T-helper 1 cell treated with Interleukin-12 subunit alpha and Interleukin-12 subunit beta and Interleukin-4 antibody, amounts not matched to agents 30 ng/mL and 1 ng/mL, for 36 hours (primary cell): ENCODE measurements at regions not wholly inside any gene's neighbourhood (a gene's known extent, or its start where the extent isn't known, plus 50 kb on each side); places are given as distances from the start of the nearest gene placed in this dataset.

ENCODE experiments used
- intact Hi-C: fragments of 100-400 bp; cut with micrococcal nuclease; formaldehyde crosslinking; loops from one replicate; pipeline ENCODE4 v1.15.1; 2024

- intact Hi-C loops, result loop anchor here (5.0 kb wide), 1 partner anchor 568 kb away; no protein-coding TSS in a partner anchor
Observed at GRCh38 chr7:33754933-33755928, 150.1 kb upstream of the BMPER start.

DNA sequence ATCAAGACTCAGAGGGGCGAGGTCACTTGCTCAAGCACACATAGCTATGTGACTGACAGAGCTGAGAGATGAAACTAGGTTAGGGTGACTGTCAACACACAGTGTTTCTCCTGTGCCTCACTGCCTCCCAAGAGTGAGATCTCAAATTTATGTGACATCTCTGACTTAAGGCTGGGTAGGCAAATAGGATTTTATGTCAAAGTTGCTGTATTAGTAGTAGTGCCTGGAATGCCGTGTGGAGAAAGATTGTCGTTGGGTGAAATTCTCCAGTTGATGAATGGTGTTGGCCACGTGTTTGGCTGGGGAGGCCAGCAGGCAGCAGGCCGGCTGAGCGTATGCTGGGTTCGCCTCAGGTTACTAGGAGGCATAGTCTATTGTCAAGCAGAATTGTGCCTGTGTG, 148.3 kb upstream of the BMPER start:
- intact Hi-C loops, result loop anchor here (1.0 to 5.0 kb wide), 4 partner anchors 138 to 570 kb away; no protein-coding TSS in a partner anchor

- intact Hi-C loops, result loop anchor here (1.0 to 5.0 kb wide), 4 partner anchors 138 to 570 kb away; no protein-coding TSS in a partner anchor
Observed at GRCh38 chr7:33757563-33758165, 147.7 kb upstream of the BMPER start.

GRCh38 chr7:33760146-33760545, 145.2 kb upstream of the BMPER start:
- intact Hi-C loops, result no loop called here

- intact Hi-C loops, result no loop called here
Observed at GRCh38 chr7:33760834-33761233, 144.5 kb upstream of the BMPER start.

GRCh38 chr7:33761449-33762080, 143.8 kb upstream of the BMPER start:
- intact Hi-C loops, result no loop called here

DNA sequence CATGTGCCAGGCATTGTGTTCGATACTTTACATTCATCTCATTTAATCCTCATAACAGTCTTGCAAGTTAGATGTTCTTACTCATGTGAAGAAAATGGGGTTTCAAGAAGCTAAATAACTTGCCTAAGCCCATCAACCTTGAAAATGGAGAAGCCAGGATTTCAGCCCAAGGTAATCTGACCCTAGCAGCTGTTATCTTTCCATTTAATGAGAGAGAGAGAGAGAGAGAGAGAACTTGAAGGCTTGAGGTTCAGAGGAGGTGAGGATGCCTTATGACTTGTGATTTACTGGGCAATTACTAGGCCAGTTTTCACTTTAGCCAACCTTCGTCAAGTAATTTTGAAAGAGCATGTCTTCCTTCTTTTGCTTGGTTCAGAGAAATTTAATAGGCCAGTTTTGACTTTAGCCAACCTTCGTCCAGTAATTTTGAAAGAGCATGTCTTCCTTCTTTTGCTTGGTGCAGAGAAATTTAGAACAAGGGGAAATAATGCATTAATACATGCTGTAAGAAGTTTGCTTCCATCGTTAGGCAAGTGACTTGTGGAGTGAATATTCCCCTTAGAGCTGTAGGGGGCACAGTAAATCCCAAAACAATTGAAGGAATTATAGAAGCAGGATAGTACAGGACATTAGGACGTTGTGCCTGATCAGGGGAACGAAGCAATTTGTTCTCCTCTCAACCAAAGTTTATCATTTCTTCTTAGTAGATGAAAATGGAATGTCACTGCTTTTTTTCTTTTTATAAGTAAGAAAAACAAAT, 143.0 kb upstream of the BMPER start:
- intact Hi-C loops, result no loop called here

- intact Hi-C loops, result no loop called here
Observed at GRCh38 chr7:33762911-33763306, 142.4 kb upstream of the BMPER start.

DNA sequence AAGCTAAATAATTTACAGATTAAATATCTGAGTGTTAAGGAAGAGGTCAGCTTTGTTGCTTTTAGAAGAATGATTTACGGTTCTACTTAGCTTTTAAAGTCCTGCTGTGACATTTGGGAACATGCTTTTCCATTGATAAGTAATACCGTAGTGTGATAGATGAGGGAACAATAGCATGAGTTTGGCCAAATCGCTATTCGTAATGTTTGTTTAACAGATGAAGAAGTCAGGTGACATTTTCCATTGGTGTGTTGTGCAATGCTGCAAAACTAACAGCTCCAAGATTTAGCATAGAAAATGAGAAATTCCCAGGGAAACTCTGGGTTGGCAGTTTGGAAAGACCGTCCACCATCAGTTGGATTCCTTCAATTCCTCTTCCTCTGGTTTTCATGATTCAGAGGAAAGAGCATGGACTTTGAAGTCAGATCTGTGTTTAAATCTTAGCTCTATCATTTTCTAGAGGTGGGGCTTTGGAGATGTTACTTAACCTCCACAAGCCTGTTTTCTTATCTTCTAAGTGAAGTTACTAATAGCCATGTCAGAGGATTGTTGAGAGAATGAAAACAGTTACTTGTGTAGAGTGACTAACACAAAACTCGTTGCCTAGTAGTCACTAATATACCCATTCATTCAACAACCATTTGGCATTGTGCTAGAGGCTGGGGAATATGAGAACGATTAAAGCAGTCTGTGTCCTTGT, 140.4 kb upstream of the BMPER start:
- intact Hi-C loops, result no loop called here

- intact Hi-C loops, result no loop called here
Observed at GRCh38 chr7:33766405-33766804, 138.9 kb upstream of the BMPER start.

DNA sequence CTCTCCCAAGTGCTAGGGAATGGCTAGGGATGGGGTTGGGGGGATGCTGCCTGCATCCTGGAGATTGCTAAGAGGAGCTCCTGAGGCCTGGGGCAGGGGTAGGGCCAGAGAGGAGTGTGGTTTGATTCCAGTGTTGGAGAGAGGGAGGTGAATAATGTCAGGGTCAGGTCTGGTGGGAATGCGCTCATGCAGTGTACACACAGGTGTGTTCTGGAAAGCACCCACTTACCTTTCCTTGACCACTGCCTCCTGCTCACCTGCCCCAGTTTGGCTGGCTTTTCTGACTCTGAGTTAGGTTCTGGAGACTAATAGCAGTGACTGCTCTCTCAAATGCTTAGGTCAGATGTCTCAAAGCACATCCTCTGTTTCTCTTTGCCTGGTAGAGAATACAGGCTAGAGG, 135.4 kb upstream of the BMPER start:
- intact Hi-C loops, result no loop called here

DNA sequence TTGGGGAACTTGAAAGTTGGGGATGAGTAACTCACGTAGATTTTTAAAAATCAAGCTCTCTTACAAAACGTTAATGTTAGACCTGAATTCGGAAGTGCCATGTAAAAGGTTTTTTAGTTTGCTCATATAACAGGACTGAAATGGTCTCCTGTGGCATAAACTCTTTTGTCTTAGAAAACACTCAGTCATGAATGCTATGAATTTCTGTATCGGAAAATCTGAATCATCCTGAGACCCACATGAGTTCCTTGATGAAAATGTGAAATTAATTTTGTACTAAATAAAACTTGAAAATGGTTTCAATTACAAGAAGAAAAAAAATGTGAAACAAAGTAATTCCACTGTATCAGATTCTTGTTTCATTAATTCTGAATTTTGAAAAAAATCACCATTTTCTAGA, 134.8 kb upstream of the BMPER start:
- intact Hi-C loops, result no loop called here

- intact Hi-C loops, result no loop called here
Observed at GRCh38 chr7:33771422-33771821, 133.9 kb upstream of the BMPER start.

DNA sequence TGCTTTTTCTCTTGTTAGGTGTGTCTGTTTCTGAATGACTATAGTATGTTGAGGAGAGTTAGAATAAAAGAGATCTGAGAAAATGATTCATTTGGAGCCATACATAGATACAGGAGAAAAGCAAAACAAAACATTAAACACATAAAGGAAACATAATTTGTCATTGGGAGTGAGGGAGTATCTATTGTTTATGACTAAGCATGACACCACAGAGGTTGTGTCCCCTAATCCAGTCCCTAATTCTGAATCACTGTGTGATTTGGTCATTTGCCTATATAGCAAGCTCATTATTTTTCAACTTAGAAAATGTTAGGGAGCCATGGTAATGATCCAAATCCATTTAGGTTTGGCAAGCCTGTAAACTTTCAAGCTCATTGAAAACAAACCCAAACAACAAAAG, 132.3 kb upstream of the BMPER start:
- intact Hi-C loops, result no loop called here

DNA sequence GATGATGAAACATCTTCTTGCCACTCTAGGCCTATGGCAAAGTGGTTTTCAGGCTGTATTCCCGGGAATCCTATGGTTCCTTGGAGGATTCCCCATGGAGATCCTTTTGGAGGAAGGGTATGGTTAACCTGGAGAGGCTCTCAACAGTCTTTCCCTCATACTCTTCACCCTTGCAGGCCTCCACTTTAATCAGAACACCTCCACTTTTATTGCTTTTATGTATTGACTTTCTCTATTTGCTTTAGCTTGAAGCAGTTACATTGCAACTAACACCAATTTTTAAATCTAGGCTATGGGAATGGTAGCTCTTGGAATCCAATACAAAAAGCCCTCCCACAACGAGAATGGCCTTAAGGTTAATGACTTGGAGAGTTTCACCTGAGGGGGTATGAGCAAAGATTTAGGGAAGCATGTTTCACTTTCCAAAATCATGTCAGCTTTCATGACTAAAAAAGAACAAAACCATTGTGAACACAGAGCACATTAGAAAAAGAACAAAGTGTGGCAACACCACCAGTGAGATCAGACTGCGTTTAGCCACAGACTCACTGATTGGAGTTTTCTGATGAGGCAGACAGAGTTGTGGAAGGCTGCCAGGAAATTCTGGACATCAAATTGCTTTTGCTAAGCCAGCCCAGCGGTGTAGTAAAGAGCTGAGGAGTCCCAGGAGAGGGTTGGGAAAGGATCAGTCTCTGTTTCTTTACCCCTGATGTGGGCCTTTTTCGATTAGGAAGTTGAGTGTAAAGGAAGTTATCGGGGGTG, 130.4 kb upstream of the BMPER start:
- intact Hi-C loops, result no loop called here

DNA sequence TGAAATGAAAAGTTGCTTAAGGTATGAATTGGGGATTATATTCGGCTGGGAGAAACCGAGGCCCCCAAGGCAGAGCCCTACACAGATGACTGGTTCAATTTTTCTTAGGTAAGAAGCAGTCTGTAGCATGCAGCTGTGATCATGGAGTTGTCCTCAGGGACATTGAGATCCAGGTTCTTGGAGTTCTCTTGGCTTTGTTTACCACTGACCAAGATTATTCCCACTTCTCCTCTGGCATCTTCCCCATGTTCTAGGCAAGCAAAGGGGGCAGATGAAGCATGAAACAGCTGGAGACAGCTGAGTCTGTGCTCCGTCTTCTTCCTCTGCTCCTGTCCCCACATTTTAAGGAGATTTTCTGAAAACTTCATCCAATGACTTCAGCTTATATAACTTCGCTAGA, 129.5 kb upstream of the BMPER start:
- intact Hi-C loops, result no loop called here

DNA sequence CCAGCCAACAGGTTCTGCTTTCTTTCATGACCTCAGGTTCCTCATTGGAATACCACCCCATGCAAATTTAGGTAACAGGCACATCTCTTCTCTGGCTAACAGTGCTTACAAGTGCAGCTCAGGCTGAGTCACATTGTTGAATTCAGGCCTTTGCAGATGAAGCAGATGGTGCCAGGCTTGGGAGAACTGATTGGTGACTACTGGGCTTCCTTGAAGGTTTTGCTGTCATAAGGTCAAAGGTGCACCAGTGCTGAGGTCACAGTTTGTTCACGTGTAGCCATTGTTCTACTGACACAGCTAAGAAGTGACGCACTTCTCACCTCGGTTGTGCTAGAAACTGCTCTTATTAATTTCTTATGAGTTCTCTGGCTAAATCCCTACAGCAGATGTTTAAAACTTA, 128.6 kb upstream of the BMPER start:
- intact Hi-C loops, result no loop called here

- intact Hi-C loops, result no loop called here
Observed at GRCh38 chr7:33778195-33778594, 127.1 kb upstream of the BMPER start.

DNA sequence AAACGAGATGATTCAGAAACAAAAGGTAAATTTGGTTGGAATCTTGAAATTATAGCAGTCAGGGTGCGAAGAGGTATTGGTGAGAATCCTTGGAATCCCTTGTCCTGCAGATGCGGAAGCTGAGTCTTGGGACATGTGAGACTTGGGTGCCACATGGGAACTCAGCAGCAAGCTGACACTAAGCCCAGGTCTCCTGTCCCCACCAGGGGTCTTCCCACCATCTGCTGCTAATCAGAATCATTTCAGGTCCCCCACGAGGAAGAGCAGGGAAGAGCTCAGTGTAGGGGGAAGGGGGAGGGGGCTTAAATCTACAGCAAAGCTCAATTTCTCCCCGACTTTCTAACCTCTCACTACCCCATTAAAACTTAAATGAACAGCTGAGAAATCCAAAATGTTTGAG, 126.1 kb upstream of the BMPER start:
- intact Hi-C loops, result no loop called here

- intact Hi-C loops, result no loop called here
Observed at GRCh38 chr7:33781167-33781566, 124.2 kb upstream of the BMPER start.
